ENCODE measurements at regions not wholly inside any gene's neighbourhood (a gene's known extent, or its start where the extent isn't known, plus 50 kb on each side); places are given as distances from the start of the nearest gene placed in this dataset.
"Not testable (repeated sequence)": the region's sequence is repeated elsewhere in the genome, so short reads cannot be mapped to it uniquely, and the experiment has no call there.

DNA sequence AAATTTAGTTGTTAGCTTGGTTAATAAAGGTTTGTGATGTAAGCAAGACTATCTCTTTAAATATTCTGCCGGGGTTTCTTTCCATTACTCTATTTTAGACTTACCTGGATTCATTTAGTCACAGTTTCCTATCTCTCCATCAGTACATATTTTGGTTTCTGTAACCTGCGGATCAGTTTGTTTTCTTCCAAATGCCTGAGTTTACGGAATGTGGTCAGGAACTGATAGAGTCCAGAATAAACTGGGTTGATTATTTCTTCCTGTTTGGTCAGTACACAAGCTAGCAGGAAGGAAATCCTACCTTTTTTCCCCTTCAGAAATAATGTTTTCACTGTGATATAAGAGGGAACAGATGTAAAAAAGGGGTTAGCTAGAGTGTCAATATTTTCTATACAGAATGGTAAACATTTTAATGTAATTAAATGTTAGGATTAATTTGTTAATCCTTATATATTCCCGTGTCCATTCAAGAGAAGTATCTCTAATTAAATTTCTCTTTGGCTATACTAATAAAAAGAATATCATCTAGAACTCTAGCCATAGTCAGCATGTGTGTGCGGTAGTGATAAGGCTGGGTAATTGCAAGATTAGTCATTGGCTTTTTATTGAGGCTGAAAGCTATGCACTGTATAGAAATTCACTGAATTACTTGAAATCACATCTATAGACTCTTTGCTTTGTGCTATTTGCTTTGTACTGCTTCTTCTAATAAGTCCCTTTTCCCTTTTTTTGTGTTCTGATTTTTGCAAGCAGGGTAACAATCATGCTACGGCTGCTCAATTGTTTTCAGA lies 144.7 kb upstream of the ADGRL4 start:
- no peak overlapping the region for H3K27ac ChIP-seq
- H3K36me3 ChIP-seq = no peaks in the 10 kb centered on the region
- 34% methylated on average over 6 of the region's 6 CpGs for WGBS (ENCODE audit: insufficient coverage, low coverage, low lambda C conversion rate, missing lambda C conversion rate)
- no peak overlapping the region for H3K4me3 ChIP-seq
- H3K27me3 ChIP-seq = no peaks in the 10 kb centered on the region
- DNase-seq (no peak), ATAC-seq (no peak)
- intact Hi-C loops (cut with DNase I) = no loop called here
- no peaks in the 10 kb centered on the region for H3K4me1 ChIP-seq
- TF ChIP-seq POLR2A (IDR thresholded peaks at IDR 0.05) = no peak
- TF ChIP-seq, protein P1, sequence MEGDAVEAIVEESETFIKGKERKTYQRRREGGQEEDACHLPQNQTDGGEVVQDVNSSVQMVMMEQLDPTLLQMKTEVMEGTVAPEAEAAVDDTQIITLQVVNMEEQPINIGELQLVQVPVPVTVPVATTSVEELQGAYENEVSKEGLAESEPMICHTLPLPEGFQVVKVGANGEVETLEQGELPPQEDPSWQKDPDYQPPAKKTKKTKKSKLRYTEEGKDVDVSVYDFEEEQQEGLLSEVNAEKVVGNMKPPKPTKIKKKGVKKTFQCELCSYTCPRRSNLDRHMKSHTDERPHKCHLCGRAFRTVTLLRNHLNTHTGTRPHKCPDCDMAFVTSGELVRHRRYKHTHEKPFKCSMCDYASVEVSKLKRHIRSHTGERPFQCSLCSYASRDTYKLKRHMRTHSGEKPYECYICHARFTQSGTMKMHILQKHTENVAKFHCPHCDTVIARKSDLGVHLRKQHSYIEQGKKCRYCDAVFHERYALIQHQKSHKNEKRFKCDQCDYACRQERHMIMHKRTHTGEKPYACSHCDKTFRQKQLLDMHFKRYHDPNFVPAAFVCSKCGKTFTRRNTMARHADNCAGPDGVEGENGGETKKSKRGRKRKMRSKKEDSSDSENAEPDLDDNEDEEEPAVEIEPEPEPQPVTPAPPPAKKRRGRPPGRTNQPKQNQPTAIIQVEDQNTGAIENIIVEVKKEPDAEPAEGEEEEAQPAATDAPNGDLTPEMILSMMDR (IDR thresholded peaks at IDR 0.05) = no peak
- H3K9me3 ChIP-seq = no peaks in the 10 kb centered on the region

DNA sequence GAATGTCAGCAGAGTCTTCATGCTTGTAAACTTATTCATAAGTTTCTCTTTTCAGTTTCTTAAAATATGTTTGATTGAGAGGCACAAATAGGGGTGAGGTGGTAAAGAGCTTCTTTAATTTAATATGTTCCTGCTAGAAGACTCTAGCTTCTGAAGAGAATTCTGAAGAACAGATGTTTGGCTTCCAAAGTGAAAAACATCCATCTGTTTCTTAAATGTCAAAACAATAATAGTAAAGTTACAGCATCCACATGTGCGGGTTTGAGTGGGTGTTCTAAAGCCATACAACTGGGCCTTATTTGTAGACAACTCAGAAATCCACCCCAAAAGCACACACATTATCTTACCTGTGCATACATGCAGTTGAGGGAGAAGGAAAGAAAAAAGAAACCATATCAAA lies 144.0 kb upstream of the ADGRL4 start:
- Histone ChIP-seq H3K4me3 (no peak overlapping the region), H3K4me1 (no peaks in the 10 kb centered on the region), H3K9me3 (no peaks in the 10 kb centered on the region), H3K27me3 (no peaks in the 10 kb centered on the region), H3K36me3 (no peaks in the 10 kb centered on the region), H3K27ac (no peak overlapping the region)
- no peak for ATAC-seq
- WGBS (ENCODE audit: insufficient coverage, low coverage, low lambda C conversion rate, missing lambda C conversion rate) = 42% methylated on average over 1 of the region's 1 CpG
- intact Hi-C loops (cut with DNase I) = no loop called here
- TF ChIP-seq POLR2A (IDR thresholded peaks at IDR 0.05) = no peak
- TF ChIP-seq, protein P1 (IDR thresholded peaks at IDR 0.05) = no peak
- no peak for DNase-seq

DNA sequence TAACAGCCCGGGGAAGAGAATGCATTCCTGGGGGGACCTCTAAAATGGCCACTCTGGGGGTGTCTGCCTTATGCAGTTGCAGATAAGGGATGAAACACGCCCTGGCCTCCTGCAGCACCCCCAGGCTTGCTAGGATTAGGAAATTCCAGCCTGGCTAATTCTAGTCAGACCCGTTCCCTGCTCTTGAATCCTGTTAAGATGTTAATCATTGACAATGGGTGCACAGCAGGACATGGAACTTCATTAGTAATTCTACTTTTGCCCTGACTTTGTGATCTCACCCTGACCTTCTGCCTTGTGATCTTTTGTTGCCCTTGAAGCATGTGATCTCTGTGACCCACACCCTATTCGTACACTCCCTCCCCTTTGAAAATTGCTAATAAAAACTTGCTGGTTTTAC lies 131.7 kb upstream of the ADGRL4 start:
- H3K9me3 ChIP-seq; H3K27me3 ChIP-seq; H3K4me3 ChIP-seq; H3K27ac ChIP-seq; H3K4me1 ChIP-seq; DNase-seq; H3K36me3 ChIP-seq; ATAC-seq; intact Hi-C loops (cut with DNase I): not testable (repeated sequence)
- WGBS (ENCODE audit: insufficient coverage, low coverage, low lambda C conversion rate, missing lambda C conversion rate) = 24% methylated on average over 4 of the region's 4 CpGs

DNA sequence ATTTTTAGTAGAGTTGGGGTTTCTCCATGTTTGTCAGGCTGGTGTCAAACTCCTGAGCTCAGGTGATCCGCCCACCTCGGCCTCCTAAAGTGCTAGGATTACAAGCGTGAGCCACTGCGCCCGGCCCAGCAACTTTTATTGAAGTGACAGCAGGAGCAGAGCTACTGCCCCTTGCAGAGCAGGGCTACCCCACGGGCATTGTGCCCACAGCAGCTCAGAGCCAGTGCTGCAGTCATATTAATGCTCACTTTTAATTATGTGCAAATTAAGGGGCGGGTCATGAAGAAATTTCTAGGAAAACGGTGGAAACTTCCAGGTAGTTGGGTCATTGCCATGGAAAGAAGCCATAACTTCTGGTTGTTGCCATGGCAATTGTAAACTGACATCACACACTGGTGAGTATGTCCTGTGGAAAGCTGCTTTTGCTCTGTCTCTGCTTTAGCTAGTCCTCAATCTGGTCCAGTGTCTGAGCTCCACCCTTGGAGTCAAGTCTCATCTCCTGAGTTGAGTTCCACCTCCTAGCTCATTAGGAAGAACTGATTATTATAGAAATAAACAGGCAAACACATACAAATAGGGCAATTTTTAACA lies 127.3 kb upstream of the ADGRL4 start:
- Histone ChIP-seq H3K27me3 (no peaks in the 10 kb centered on the region), H3K4me1 (no peaks in the 10 kb centered on the region), H3K27ac (no peak overlapping the region), H3K9me3 (no peaks in the 10 kb centered on the region), H3K4me3 (no peak overlapping the region), H3K36me3 (no peaks in the 10 kb centered on the region)
- DNase-seq = no peak
- intact Hi-C loops (cut with DNase I) = no loop called here
- WGBS (ENCODE audit: insufficient coverage, low coverage, low lambda C conversion rate, missing lambda C conversion rate) = 48% methylated on average over 3 of the region's 8 CpGs
- ATAC-seq = no peak
- TF ChIP-seq, protein P1 (IDR thresholded peaks at IDR 0.05) = no peak
- TF ChIP-seq POLR2A (IDR thresholded peaks at IDR 0.05) = no peak

DNA sequence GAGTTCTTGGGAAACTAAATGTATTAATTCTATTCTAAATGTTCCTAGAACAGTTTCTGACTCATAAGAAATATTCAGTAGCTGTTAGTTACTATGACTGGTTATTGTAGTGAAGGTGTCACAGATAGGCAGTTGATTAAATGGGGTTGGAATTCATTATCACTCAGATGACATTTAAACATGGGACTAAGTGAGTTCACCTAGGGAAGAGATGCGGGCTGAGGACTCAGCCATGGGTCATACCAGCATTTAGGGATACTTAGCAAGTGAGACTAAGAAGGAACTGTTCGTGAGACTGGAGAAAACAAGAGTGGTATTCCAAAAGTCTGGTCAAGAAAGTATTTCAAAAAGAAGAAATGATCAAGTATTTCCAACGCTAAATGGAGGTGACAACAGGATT lies 125.1 kb upstream of the ADGRL4 start:
- intact Hi-C loops (cut with DNase I) = no loop called here
- ATAC-seq = no peak
- no peak for TF ChIP-seq POLR2A (IDR thresholded peaks at IDR 0.05)
- TF ChIP-seq, protein P1 (IDR thresholded peaks at IDR 0.05) = no peak

More for the DNA sequence above, 125.1 kb upstream of the ADGRL4 start:
- H3K36me3 ChIP-seq = no peaks in the 10 kb centered on the region
- H3K4me1 ChIP-seq = no peaks in the 10 kb centered on the region
- H3K27me3 ChIP-seq = no peaks in the 10 kb centered on the region
- no peak overlapping the region for H3K4me3 ChIP-seq
- H3K27ac ChIP-seq = no peak overlapping the region
- WGBS (ENCODE audit: insufficient coverage, low coverage, low lambda C conversion rate, missing lambda C conversion rate) = 30% methylated on average over 3 of the region's 3 CpGs
- DNase-seq = no peak
- H3K9me3 ChIP-seq = no peaks in the 10 kb centered on the region

Data from right lobe of liver (tissue), 6 donors.